HG03103 (cell line): ENCODE measurements at regions not wholly inside any gene's neighbourhood (a gene's known extent, or its start where the extent isn't known, plus 50 kb on each side); places are given as distances from the start of the nearest gene placed in this dataset.
"Not testable (repeated sequence)": the region's sequence is repeated elsewhere in the genome, so short reads cannot be mapped to it uniquely, and the experiment has no call there.

ENCODE experiments used
- ATAC-seq: cut with Tn5 transposase; IDR thresholded peaks from one replicate; pipeline ENCODE4 v1.9.1; 2021; ENCODE audit warnings: low read depth; ENCODE audit not compliant: unreplicated experiment

GRCh38 chr3:87737817-87738216 is 321.0 kb downstream of the CGGBP1 start:
- ATAC-seq = not testable (repeated sequence)

- no peak for ATAC-seq
Measured at GRCh38 chr3:87733671-87734367, 325.0 kb downstream of the CGGBP1 start.

- ATAC-seq = no peak
Measured at GRCh38 chr3:87732294-87732693, 326.5 kb downstream of the CGGBP1 start.

GRCh38 chr3:87727783-87728182 is 331.0 kb downstream of the CGGBP1 start:
- no peak for ATAC-seq

GRCh38 chr3:87719060-87719459 is 339.7 kb downstream of the CGGBP1 start:
- ATAC-seq = no peak

- ATAC-seq = no peak
Measured at GRCh38 chr3:87710511-87710910, 348.3 kb downstream of the CGGBP1 start.

- ATAC-seq = no peak
Measured at GRCh38 chr3:87710028-87710427, 348.8 kb downstream of the CGGBP1 start.

- no peak for ATAC-seq
Measured at GRCh38 chr3:87706176-87706575, 352.6 kb downstream of the CGGBP1 start.

GRCh38 chr3:87702600-87702999 is 356.2 kb downstream of the CGGBP1 start:
- ATAC-seq = no peak

GRCh38 chr3:87696124-87697013 is 362.4 kb downstream of the CGGBP1 start:
- no peak for ATAC-seq

- ATAC-seq = no peak
Measured at GRCh38 chr3:87694678-87695077, 364.1 kb downstream of the CGGBP1 start.

- no peak for ATAC-seq
Measured at GRCh38 chr3:87691109-87691508, 367.7 kb downstream of the CGGBP1 start.

GRCh38 chr3:87678984-87679660 is 379.7 kb downstream of the CGGBP1 start:
- not testable (repeated sequence) for ATAC-seq

- ATAC-seq = peak; percentile 95
Measured at GRCh38 chr3:87674397-87675161, 384.2 kb downstream of the CGGBP1 start.

- ATAC-seq = no peak
Measured at GRCh38 chr3:87673132-87673531, 385.7 kb downstream of the CGGBP1 start.

- ATAC-seq = no peak
Measured at GRCh38 chr3:87654184-87654583, 377.8 kb upstream of the POU1F1 start.

- ATAC-seq = not testable (repeated sequence)
Measured at GRCh38 chr3:87653138-87653537, 376.8 kb upstream of the POU1F1 start.

- ATAC-seq = no peak
Measured at GRCh38 chr3:87634426-87634825, 358.0 kb upstream of the POU1F1 start.

- ATAC-seq = no peak
Measured at GRCh38 chr3:87627316-87627715, 350.9 kb upstream of the POU1F1 start.

- ATAC-seq = no peak
Measured at GRCh38 chr3:87626546-87626945, 350.2 kb upstream of the POU1F1 start.
